Anterior cingulate cortex (tissue), 58 donors: ENCODE measurements at regions not wholly inside any gene's neighbourhood (a gene's known extent, or its start where the extent isn't known, plus 50 kb on each side); places are given as distances from the start of the nearest gene placed in this dataset.
A peak's percentile ranks its signal among the peaks of the same experiment; 100 is the strongest.

Experiments
- DNase-seq, 58 donors: peaks; one replicate each; lab custom pipeline; 2025; lab: John Stamatoyannopoulos, UW

DNA sequence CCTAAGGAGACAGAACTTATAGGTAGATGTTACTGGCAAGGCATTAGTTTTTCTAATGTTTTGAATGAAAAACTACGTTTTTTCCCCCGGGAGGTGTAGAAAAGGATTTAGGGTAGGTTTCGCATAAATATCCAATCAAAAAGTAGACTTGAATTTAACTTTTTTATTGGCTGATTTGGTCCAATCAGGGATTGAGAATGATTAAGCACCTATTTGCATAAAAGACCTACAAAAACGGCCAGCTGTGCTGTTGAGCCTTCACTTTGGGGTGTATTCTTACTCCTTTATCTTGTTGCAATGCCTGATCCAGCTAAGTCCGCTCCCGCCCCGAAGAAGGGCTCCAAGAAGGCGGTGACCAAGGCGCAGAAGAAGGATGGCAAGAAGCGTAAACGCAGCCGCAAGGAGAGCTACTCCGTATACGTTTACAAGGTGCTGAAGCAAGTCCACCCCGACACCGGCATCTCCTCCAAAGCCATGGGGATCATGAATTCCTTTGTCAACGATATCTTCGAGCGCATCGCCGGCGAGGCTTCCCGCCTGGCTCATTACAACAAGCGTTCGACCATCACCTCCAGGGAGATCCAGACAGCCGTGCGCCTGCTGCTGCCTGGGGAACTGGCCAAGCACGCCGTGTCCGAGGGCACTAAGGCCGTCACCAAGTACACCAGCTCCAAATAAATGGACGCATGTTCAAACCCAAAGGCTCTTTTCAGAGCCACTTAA is 113.5 kb upstream of the BTN3A2 start:
- peak in 7 of 58 donors; percentile 1 to 19 (median 11) for DNase-seq

DNA sequence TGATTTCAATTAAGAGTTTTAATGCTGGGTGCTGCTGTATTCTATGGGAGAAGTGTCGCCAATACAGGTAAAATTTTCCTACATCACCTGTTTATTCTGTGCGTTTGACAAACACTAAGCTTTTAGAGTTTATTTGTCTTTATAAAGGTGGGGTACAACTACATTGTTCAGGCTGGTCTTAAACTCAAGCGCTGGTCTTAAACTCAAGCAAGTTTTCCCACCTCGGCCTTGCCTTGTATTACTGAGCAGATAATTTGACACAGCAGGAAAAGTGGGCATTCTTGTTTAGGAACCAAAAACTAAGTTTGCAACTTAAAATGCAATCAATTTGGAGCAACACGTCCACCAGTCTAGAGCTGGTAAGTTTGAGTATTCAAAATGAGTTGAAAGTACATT is 112.9 kb upstream of the BTN3A2 start:
- no peak for DNase-seq

DNA sequence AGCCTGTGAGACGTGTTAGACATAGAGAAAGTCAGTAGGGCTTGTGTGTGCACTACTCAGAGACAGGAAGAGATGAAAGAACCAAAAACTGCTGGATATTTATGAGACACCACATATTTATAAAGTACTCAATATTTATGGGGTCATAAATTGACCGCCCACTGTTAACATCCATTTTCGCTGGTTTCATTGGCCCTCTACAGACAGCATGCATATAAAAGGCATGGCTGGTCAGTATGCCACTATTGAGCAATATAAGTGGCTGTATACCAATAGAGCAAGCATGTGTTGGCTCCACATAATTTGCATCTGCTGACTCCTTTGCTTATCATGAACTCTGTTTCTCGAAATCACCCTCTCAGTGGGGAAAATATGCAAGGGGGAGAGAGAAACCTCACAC is 110.3 kb upstream of the BTN3A2 start:
- DNase-seq: no peak

DNA sequence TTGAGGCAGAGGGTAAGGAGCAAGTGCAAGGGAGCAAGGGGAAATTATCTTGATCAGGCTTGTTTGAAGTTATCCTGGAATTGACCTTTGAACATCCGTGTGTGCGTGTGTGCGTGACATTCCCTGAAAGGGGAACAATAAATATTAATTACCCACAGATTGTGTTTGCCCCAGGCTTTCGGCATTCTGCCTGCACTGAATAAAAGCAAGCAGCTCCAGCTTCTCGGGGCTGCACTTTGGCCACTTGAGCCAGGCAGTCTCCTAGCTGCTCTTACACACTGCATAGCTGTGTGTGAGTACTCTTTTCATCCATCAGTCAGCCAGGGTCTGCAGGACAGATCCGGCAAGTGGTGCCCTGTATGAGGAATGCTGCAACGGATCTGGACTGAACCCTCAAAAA is 107.7 kb upstream of the BTN3A2 start:
- DNase-seq: no peak

DNA sequence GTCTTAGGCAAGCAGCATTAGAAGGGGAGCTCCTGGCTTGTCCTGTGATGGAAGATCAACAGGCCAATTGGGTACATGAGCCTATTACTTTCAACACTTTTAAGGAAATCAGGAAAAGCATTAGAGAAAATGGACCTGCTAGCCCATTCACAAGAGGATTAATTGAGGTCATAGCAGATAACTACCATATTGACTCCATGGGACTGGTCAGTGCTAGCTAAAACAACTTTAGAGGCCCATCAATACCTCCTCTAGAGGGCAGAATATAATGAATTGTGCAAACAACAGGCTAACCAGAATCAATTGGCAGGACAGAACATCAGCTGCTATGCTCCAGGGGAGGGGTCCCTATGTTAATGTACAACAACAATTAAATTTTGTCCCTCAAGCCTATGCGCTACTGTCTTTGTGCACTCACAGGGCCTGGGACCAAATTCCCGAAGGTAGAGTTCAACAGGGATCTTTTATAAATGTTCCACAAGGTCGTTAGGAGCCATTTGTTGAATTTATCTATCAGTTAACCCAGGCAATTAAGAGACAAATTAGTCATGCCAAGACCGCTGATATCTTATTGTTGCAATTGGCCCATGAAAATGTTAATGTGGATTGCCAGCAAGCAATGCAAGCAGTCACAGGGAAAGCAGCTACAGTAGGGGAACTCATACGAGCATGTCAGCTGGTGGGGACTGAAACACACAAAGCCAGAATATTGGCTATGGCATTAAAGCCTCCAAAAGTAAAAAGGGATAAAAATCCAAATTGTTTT is 106.6 kb upstream of the BTN3A2 start:
- DNase-seq: no peak

DNA sequence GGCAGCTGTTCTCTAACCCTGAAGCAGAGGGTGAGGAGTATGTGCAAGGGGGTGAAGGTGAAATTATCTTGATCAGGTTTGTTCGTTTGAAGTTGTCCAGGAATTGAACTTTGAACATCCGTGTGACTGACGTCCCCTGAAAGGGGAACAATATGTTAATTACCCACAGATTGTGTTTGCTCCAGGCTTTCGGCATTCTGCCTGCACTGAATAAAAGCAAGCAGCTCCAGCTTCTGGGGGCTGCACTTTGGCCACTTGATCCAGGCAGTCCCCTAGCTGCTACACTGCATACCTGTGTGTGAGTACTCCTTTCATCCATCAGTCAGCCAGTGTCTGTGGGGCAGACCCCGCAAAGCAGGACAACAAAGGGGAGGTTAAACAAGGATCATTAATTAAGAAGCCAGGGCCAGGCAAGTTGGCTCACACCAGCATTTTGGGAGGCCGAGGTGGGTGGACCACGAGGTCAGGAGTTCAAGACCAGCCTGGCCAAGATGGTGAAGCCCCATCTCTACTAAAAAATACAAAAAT is 104.8 kb upstream of the BTN3A2 start:
- DNase-seq: no peak

DNA sequence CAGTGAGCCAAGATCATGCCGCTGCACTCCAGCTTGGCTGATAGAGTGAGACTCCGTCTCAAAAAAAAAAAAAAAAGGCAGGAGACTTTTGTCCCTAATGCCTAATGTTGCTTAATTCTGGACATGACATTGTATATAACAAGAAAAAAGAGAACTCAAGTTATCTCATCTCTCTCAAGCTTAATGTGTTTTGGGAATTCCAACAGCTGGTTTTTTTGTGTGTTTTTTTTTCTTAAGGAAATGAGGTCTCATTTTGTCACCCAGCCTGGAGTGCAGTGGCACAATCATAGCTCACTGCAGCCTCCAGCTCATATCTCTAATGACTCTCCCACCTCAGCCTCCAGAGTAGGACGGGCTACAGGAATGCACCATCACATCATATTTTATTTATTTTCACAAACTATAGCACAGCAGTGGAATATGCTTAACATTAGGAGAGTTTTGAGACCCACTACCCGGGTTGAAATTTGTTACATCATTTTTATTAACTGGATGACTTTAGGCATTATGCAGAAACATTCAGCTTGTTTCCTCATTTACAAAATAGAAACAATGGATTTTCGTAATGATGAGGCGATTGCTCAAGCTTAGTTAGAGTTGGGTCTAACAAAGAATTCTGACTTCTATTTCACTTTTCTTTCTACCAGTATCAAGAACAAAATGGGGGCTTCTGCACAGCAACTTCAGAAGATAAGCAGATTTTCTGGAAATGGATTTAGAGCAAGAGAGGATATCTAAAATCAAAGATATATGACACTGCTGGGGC is 104.1 kb upstream of the BTN3A2 start:
- no peak for DNase-seq

DNA sequence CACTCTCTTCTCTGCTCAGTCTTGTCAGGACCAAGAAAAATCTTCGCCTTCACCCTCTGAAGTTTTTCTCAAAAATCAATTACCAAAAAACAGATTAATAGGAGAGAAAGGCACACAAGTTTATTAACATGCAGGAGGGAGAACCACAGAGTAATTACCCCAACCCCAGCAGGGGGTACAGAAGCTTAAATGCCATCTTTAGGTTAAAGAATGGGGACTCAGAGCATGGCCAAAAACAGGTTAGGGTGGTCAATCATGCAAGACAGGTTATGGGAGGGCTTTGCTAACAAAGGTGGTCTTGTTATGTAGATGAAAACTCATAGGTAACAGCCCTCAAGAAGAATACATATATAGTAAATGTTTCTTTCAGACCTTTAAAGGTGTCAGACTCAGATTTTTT is 100.5 kb upstream of the BTN3A2 start:
- DNase-seq: no peak

DNA sequence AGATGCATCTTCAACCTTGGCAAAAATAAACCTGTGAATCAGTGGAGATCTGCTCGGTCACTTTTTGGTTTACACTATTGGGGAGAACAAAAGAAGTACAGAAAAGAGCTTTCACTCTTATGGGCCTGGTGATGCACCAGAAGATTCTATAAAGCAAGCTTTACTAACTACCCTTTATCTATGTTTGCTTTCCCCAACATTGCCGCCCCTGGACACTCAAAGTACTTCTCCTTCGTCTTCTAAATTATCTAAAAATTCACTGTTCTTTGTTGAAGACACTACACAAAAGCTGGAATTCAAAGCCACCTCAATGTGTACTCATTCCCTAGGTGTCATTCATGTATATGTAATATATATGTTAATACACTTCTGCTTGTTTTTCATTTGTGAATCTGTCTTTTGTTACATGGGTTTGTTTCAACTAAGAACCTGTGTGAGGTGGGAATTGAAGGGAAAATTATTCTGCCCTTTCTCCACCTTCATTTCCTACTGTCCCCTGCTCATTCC is 97.9 kb upstream of the BTN3A2 start:
- DNase-seq: no peak

DNA sequence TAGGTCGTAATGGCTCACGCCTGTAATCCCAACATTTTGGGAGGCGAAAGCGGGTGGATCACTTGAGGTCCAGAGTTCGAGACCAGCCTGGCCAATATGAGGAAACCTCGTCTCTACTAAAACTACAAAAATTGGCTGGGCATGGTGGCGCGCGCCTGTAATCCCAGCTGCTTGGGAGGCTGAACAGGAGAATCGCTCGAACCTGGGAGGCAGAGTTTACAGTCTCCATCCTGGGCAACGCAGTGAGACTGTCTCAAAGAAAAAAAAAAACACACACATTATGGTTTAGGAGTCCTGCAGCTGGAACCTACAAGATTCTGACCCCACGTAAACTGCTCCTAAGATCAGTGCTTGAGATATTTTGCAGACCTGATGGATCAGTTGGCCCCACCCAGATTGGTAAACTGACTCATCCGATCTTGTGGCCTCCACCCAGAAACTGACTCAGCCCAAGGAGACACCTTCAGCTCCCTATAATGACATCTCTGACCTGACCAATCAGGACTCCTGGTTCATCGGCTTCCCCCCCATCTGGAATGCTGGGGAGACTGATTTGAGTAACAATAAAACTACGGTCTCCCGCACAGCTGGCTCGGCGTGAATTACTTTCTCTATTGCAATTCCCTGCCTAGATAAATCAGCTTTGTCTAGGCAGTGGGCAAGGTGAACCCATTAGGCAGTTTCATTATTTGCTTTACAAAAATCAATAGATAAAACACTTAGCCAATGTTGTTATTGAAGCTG is 96.2 kb upstream of the BTN3A2 start:
- no peak for DNase-seq

DNA sequence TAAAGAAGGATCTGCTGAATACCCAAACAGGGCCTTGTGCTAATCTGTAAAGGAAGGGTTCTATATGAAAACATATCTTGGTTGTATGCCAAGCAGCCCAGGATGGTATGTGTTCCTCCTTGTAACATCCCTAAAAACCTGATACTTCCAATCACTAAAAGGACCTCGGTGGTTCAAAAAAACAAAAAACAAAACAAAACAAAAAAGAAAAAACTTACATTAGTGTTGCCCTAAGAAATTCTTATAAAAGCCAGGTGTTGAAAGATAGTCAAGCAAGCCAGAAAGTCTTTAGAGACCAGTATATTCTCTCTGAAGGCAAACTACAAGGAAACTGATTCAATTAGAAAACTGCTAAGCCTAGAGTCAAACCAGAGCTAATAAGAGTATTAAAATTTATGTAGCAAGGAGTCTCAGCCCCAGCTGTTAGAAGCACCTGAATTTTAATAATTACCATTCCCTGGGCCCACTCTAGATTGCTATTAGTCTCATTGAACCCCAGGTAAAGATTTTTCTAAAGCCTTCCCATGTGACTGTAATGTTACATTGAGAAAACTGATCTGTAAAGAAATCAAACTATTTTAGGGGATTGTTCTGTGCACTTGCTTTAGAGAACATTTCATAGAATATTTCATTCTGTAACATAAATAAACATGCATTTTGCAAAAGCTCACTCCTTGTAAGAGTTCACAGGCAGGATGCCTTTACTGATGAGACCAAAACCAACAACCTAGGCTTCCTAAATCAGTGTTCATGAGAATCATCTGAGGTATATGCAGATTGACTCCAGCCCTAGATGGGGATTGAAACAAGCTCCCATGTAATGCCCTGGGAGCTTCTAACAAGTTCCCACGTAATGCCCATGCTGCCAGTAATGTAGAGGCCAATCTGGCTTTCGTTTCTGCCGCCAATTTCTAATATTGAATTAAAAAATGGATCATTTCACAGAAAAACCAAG is 95.2 kb upstream of the BTN3A2 start:
- DNase-seq: no peak

DNA sequence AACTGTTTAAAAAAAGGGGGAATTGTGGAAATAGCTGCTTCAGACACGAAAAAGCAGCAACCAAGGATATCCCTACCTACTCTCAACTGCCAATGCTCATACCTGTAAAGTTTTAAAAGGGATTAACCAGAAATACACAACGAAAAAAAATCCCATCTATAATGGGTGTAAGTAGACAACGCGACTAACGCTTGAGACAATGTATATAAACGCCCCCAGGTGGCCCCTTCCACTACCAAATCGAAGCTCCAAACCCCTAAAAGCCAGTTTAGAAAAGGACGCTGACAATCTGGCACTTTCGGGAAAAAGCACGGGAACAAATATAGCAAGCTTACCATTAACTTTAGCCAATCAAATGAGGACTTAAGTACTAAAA is 94.5 kb upstream of the BTN3A2 start:
- no peak for DNase-seq

DNA sequence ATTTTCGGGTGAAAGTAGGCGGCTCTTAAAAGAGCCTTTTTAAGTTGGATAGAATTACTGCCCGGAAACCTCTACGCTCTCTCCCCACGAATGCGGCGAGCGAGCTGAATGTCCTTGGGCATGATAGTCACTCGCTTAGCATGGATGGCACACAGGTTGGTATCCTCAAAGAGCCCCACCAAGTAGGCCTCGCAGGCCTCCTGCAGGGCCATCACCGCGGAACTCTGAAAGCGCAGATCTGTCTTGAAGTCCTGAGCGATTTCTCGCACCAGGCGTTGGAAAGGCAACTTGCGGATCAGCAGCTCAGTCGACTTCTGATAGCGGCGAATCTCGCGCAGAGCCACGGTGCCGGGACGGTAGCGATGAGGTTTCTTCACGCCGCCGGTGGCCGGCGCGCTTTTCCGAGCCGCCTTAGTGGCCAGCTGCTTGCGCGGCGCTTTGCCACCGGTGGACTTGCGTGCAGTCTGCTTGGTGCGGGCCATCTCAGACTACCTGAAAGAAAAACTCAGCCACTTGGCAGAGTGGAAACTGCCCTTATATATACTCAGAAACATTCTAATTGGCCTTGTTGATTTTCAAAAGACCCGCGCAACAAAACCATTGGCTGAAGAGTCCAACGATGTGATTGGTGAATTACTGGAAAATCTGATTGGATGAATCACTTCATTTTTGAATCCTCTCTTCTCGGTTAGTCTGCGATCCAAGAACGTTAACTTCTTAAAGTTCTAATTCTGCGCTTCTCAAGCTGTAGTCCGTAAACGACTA is 93.9 kb upstream of the BTN3A2 start:
- DNase-seq: peak in 10 of 58 donors; percentile 3 to 34 (median 12)

DNA sequence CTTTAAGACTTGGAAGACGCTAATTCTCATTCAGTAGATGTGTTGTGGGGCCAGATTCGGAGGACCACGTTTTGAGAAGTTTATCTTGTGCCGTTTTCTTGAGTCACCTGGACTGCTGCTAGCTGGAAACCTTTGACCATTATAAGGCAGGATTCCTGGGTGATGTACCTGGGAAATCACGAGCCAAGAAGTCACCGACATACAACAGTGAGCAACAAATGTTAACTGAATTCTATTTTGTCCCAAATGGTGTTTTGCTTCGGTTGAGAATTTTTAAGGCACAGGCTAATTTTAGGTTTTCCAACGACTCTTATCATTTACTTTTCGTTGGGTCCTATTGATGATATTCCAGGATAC is 93.4 kb upstream of the BTN3A2 start:
- DNase-seq: no peak

DNA sequence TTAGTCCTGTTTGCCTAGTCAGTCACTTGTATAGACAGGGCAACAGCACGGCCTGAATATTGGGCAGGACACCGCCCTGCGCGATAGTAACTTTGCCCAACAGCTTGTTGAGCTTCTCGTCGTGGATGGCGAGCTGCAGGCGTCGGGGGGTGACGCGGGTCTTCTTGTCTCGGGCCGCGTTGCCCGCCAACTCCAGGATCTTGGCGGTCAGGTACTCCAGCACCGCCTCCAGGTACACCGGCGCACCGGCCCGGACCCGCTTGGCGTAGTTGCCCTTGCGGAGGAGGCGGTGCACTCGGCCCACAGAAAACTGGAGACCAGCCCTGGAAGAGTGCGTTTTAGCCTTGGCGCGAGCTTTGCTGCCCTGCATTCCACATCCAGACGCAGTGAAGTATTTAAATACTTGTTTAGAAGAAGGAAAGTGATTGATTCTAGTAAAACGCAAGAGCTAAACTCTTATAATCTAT is 92.8 kb upstream of the BTN3A2 start:
- no peak for DNase-seq

DNA sequence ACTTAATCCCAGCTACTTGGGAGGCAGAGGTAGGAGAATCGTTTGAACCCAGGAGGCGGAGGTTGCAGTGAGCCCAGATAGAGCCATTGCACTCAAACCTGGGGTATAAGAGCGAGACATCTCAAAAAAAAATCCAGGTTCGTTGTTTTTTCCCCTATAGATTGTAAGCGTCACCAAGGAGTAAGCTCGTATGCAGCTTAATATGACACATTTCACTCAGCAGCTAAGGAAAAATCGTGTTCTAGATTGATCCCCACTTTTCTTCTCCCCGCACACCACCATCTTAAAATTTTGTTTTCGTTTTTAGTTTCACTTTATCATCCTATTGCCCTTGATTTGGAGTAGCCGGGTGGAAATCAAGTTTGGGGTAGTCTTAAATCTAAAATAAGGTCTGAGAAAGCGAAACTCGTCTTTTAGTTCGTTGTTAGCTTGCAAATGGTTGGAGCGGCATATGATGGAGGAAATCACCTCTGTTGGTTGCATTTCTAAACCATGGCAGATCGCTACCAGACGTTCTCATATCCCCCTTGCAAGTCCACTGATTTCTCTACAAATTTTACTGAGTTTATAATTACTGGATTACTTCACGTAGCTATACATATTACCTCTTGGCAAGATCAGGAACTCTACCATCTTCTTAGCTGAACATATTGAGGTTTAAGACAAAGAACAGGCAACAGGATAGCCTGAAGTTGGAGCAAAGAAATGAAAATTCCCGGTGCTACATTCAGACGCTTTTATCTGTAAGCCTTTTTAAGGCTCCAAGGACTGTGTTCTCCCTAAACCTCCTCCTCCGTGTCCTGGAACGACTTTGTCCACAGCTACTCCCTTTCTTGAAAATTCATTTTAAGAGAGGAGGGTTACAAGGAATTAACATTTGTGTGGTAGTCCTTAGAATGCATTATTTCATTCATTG is 91.1 kb upstream of the BTN3A2 start:
- DNase-seq: no peak

DNA sequence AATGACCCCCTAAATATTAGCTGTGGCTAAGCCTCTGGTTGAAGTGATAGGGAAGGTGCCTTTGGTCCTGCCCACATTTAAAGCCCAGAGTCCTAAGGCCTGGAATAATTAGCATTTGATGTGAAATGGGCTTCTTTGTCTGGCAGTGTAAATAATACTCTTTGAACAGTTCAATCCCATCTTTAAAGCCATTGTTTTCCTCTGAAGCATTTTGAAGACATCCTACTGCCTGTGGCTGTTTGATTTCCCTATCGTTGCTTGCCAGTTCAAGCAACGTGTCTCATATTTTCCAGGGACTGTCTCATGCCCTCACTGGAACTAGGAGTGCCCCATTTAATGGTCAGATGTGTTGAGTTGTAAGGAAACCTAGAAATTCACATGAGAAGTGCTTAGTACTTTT is 89.3 kb upstream of the BTN3A2 start:
- no peak for DNase-seq
